WTC11 (cell line): ENCODE measurements at regions not wholly inside any gene's neighbourhood (a gene's known extent, or its start where the extent isn't known, plus 50 kb on each side); places are given as distances from the start of the nearest gene placed in this dataset.

ENCODE experiments used
- ATAC-seq: fragments of 200-7000 bp; cut with Tn5 transposase; 2 replicates; pipeline ENCODE4 v1.10.0; 2021; ENCODE audit warnings: mild to moderate bottlenecking, moderate library complexity
- CTCF ChIA-PET: fragments of 300-600 bp; sonication (Branson Sonifier 250); formaldehyde crosslinking; loops from one replicate; lab custom pipeline; 2021; ENCODE audit warnings: antibody characterized with exemption; lab: Charles Lee
- POLR2A ChIA-PET: fragments of 350-600 bp; sonication (Branson Sonifier 250); formaldehyde crosslinking; loops from one replicate; lab custom pipeline; 2021; ENCODE audit warnings: antibody characterized with exemption; lab: Charles Lee
- DNase-seq: peaks from one replicate; pipeline ENCODE4 v3.0.0; 2021; ENCODE audit warnings: low spot score
- H3K27ac Mint-ChIP-seq: 2 replicates; pipeline ENCODE4 v1.8.0; 2021; ENCODE audit warnings: mixed read lengths
- H3K27me3 Mint-ChIP-seq: 2 replicates; pipeline ENCODE4 v1.8.0; 2021; ENCODE audit warnings: low read depth, mild to moderate bottlenecking, moderate library complexity, mixed read lengths
- H3K36me3 Mint-ChIP-seq: 2 replicates; pipeline ENCODE4 v1.8.0; 2021; ENCODE audit warnings: mixed read lengths
- H3K4me1 Mint-ChIP-seq: 2 replicates; pipeline ENCODE4 v1.8.0; 2022; ENCODE audit warnings: mixed read lengths
- H3K4me3 Mint-ChIP-seq: 2 replicates; pipeline ENCODE4 v1.8.0; 2021; ENCODE audit warnings: mild to moderate bottlenecking, moderate library complexity, mixed read lengths
- H3K9me3 Mint-ChIP-seq: 2 replicates; pipeline ENCODE4 v1.8.0; 2021; ENCODE audit warnings: mixed read lengths
- EMX1 ChIP-seq: fragments of 250-450 bp; sonication (Bioruptor Pico); IDR thresholded peaks from 2 replicates; pipeline ENCODE4 v1.8.0; 2021; ENCODE audit warnings: mild to moderate bottlenecking
- FOXP1 ChIP-seq: sonication (generic); formaldehyde crosslinking; IDR thresholded peaks from 2 replicates; pipeline ENCODE4 v1.8.0; 2022; ENCODE audit warnings: missing genetic modification reagents, mild to moderate bottlenecking, moderate library complexity, borderline replicate concordance
- GABPB1 ChIP-seq: sonication (generic); formaldehyde crosslinking; IDR thresholded peaks from 2 replicates; pipeline ENCODE4 v1.8.1; 2023; ENCODE audit warnings: mild to moderate bottlenecking, missing genetic modification reagents
- TEAD1 ChIP-seq: sonication (generic); formaldehyde crosslinking; IDR thresholded peaks from 2 replicates; pipeline ENCODE4 v1.8.0; 2022; ENCODE audit warnings: mild to moderate bottlenecking, missing genetic modification reagents
- TP53 ChIP-seq: sonication (generic); formaldehyde crosslinking; IDR thresholded peaks from 2 replicates; pipeline ENCODE4 v1.8.1; 2023; ENCODE audit warnings: mild to moderate bottlenecking, missing genetic modification reagents
- ZBTB21 ChIP-seq: sonication (generic); formaldehyde crosslinking; IDR thresholded peaks from 2 replicates; pipeline ENCODE4 v1.8.1; 2023; ENCODE audit warnings: mild to moderate bottlenecking, missing genetic modification reagents, borderline replicate concordance
- ZNF396 ChIP-seq: fragments of 250-450 bp; sonication (Bioruptor Pico); IDR thresholded peaks from 2 replicates; pipeline ENCODE4 v1.8.0; 2021; ENCODE audit warnings: mild to moderate bottlenecking, moderate library complexity, borderline replicate concordance
- TF ChIP-seq, protein P1 (sequence below): fragments of 250-450 bp; sonication (Bioruptor Pico); IDR thresholded peaks from 2 replicates; pipeline ENCODE4 v1.9.0; 2021; ENCODE audit warnings: mild to moderate bottlenecking, borderline replicate concordance
- TF ChIP-seq, protein P2 (sequence below): sonication (generic); formaldehyde crosslinking; IDR thresholded peaks from 2 replicates; pipeline ENCODE4 v1.8.0; 2022; ENCODE audit warnings: mild to moderate bottlenecking, missing genetic modification reagents
- TF ChIP-seq, protein P3 (sequence below): fragments of 200-600 bp; IDR thresholded peaks from 2 replicates; pipeline ENCODE4 v1.8.0; 2022; ENCODE audit warnings: antibody characterized with exemption
- TF ChIP-seq, protein P4 (sequence below): fragments of 250-450 bp; sonication (Bioruptor Pico); conservative IDR thresholded peaks from 2 replicates; pipeline ENCODE4 v1.9.0; 2021; ENCODE audit warnings: mild to moderate bottlenecking
- TF ChIP-seq, protein P5 (sequence below): sonication (generic); formaldehyde crosslinking; IDR thresholded peaks from 2 replicates; pipeline ENCODE4 v1.8.0; 2022; ENCODE audit warnings: mild to moderate bottlenecking, missing genetic modification reagents
- TF ChIP-seq, protein P6 (sequence below): sonication (generic); formaldehyde crosslinking; conservative IDR thresholded peaks from 2 replicates; pipeline ENCODE4 v1.8.1; 2022; ENCODE audit warnings: mild to moderate bottlenecking, missing genetic modification reagents

DNA sequence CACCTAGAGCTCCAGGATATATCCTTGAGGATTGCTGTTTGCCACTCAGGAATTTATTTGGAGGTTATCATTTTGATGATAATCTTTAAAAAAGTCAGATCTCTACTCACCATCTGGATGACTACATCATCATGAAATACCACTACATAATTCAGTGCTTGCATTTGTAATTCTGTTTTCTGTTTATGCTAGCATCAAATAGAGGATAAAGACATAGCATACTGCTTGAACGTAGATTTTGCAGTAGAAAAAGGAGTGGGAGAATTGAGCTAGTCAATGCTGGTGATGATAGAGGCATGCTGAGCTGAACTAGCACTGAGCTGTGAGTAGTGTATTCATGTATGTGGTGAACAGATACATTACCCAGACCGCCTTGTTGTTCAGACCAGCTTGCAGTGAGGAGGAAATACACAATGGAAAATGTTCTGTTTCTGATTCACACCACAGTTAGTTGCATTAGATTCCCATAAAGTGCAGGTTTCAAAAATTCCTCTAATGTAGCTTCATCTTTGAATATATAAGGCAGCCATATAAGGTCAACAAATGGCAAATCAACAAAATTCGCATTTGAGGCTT, 68.8 kb upstream of the CDC42EP3 start:
- Mint-ChIP-seq H3K4me3 (no peak overlapping the region), H3K27me3 (no peaks in the 10 kb centered on the region), H3K36me3 (no peaks in the 10 kb centered on the region), H3K9me3 (no peaks in the 10 kb centered on the region), H3K27ac (no peak overlapping the region), H3K4me1 (peaks cover 7% of the 10 kb centered on the region; the same call in 1 of the 2 replicates)
- ChIA-PET POLR2A (no interaction called here), CTCF (no interaction called here)
- no peak for DNase-seq
- TF ChIP-seq, protein P1, sequence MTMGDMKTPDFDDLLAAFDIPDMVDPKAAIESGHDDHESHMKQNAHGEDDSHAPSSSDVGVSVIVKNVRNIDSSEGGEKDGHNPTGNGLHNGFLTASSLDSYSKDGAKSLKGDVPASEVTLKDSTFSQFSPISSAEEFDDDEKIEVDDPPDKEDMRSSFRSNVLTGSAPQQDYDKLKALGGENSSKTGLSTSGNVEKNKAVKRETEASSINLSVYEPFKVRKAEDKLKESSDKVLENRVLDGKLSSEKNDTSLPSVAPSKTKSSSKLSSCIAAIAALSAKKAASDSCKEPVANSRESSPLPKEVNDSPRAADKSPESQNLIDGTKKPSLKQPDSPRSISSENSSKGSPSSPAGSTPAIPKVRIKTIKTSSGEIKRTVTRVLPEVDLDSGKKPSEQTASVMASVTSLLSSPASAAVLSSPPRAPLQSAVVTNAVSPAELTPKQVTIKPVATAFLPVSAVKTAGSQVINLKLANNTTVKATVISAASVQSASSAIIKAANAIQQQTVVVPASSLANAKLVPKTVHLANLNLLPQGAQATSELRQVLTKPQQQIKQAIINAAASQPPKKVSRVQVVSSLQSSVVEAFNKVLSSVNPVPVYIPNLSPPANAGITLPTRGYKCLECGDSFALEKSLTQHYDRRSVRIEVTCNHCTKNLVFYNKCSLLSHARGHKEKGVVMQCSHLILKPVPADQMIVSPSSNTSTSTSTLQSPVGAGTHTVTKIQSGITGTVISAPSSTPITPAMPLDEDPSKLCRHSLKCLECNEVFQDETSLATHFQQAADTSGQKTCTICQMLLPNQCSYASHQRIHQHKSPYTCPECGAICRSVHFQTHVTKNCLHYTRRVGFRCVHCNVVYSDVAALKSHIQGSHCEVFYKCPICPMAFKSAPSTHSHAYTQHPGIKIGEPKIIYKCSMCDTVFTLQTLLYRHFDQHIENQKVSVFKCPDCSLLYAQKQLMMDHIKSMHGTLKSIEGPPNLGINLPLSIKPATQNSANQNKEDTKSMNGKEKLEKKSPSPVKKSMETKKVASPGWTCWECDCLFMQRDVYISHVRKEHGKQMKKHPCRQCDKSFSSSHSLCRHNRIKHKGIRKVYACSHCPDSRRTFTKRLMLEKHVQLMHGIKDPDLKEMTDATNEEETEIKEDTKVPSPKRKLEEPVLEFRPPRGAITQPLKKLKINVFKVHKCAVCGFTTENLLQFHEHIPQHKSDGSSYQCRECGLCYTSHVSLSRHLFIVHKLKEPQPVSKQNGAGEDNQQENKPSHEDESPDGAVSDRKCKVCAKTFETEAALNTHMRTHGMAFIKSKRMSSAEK (CRISPR knock-in tag) = no peak
- no peak for TF ChIP-seq ZBTB21 (CRISPR knock-in tag)
- TF ChIP-seq, protein P2, sequence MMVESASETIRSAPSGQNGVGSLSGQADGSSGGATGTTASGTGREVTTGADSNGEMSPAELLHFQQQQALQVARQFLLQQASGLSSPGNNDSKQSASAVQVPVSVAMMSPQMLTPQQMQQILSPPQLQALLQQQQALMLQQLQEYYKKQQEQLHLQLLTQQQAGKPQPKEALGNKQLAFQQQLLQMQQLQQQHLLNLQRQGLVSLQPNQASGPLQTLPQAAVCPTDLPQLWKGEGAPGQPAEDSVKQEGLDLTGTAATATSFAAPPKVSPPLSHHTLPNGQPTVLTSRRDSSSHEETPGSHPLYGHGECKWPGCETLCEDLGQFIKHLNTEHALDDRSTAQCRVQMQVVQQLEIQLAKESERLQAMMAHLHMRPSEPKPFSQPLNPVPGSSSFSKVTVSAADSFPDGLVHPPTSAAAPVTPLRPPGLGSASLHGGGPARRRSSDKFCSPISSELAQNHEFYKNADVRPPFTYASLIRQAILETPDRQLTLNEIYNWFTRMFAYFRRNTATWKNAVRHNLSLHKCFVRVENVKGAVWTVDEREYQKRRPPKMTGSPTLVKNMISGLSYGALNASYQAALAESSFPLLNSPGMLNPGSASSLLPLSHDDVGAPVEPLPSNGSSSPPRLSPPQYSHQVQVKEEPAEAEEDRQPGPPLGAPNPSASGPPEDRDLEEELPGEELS (CRISPR knock-in tag) = no peak
- TF ChIP-seq, protein P3, sequence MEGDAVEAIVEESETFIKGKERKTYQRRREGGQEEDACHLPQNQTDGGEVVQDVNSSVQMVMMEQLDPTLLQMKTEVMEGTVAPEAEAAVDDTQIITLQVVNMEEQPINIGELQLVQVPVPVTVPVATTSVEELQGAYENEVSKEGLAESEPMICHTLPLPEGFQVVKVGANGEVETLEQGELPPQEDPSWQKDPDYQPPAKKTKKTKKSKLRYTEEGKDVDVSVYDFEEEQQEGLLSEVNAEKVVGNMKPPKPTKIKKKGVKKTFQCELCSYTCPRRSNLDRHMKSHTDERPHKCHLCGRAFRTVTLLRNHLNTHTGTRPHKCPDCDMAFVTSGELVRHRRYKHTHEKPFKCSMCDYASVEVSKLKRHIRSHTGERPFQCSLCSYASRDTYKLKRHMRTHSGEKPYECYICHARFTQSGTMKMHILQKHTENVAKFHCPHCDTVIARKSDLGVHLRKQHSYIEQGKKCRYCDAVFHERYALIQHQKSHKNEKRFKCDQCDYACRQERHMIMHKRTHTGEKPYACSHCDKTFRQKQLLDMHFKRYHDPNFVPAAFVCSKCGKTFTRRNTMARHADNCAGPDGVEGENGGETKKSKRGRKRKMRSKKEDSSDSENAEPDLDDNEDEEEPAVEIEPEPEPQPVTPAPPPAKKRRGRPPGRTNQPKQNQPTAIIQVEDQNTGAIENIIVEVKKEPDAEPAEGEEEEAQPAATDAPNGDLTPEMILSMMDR = no peak
- TF ChIP-seq, protein P4, sequence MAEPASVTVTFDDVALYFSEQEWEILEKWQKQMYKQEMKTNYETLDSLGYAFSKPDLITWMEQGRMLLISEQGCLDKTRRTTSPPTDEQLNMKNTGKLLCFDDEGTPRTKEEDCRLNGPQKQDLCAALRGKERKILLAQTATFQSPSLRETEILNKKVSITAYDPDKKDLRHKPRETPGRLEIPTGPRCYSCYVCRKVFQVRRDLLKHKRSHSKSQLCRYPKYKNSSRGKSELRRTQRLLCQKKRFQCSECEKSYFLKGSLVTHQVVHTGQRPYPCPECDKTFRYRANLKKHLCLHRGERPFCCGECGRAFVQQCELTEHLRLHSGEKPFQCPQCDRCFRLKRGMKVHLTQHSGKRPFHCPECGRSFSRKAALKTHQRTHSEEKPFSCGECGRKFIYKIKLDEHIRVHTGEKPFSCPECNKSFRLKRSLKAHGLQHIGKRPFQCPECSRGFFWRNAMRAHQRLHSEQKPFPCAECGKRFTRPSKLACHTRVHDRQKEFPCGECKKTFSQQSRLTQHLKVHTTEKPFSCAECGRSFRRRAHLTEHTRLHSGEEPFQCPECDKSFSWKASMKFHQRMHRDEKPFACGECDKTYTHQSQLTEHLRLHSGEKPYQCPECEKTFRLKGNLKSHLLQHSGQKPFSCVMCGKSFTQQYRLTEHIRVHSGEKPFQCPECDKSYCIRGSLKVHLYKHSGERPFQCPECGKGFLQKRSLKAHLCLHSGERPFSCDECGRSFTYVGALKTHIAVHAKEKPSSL (CRISPR knock-in tag) = no peak
- TF ChIP-seq, protein P5, sequence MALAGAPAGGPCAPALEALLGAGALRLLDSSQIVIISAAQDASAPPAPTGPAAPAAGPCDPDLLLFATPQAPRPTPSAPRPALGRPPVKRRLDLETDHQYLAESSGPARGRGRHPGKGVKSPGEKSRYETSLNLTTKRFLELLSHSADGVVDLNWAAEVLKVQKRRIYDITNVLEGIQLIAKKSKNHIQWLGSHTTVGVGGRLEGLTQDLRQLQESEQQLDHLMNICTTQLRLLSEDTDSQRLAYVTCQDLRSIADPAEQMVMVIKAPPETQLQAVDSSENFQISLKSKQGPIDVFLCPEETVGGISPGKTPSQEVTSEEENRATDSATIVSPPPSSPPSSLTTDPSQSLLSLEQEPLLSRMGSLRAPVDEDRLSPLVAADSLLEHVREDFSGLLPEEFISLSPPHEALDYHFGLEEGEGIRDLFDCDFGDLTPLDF = no peak
- TF ChIP-seq EMX1 (CRISPR knock-in tag) = no peak
- TF ChIP-seq TEAD1 (CRISPR knock-in tag) = no peak
- TF ChIP-seq, protein P6, sequence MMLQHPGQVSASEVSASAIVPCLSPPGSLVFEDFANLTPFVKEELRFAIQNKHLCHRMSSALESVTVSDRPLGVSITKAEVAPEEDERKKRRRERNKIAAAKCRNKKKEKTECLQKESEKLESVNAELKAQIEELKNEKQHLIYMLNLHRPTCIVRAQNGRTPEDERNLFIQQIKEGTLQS (CRISPR knock-in tag) = no peak
- no peak for TF ChIP-seq TP53 (CRISPR knock-in tag)
- no peak for TF ChIP-seq ZNF396 (CRISPR knock-in tag)
- TF ChIP-seq FOXP1 (CRISPR knock-in tag) = no peak
- TF ChIP-seq GABPB1 (CRISPR knock-in tag) = no peak
- ATAC-seq = no peak
